CD4-positive, alpha-beta memory T cell (primary cell): ENCODE measurements at regions not wholly inside any gene's neighbourhood (a gene's known extent, or its start where the extent isn't known, plus 50 kb on each side); places are given as distances from the start of the nearest gene placed in this dataset.

Experiments used
- CTCF ChIA-PET: fragments of 350-600 bp; sonication (Branson Sonifier 250); formaldehyde crosslinking; loops from one replicate; lab custom pipeline; 2021; ENCODE audit warnings: inconsistent platforms; ENCODE audit not compliant: partially characterized antibody; lab: Charles Lee
- POLR2A ChIA-PET: fragments of 350-600 bp; sonication (Branson Sonifier 250); formaldehyde crosslinking; loops from one replicate; lab custom pipeline; 2021; ENCODE audit not compliant: partially characterized antibody; lab: Charles Lee
- DNase-seq, 5 donors: peaks; one replicate each; pipeline versions ENCODE4 v3.0.0 to v3.0.0-alpha.2; 2020 to 2022; ENCODE audit warnings: mixed read lengths in 1 of 5
- H3K27ac ChIP-seq: one replicate; pipeline ENCODE4 v1.7.0; 2013; ENCODE audit warnings: low read depth, low read length
- H3K27me3 ChIP-seq: 2 replicates; pipeline ENCODE4 v1.7.0; 2013; ENCODE audit warnings: mild to moderate bottlenecking, low read length, moderate library complexity; ENCODE audit not compliant: insufficient read depth
- H3K36me3 ChIP-seq: 2 replicates; pipeline ENCODE4 v1.7.0; 2013; ENCODE audit warnings: mild to moderate bottlenecking, low read length, moderate library complexity; ENCODE audit not compliant: insufficient read depth
- H3K4me1 ChIP-seq: 2 replicates; pipeline ENCODE4 v1.7.0; 2013; ENCODE audit warnings: mild to moderate bottlenecking, low read length, moderate library complexity; ENCODE audit not compliant: insufficient read depth
- H3K4me3 ChIP-seq, 2 donors: one replicate each; pipeline ENCODE4 v1.7.0; 2013; ENCODE audit warnings: low read length in 2 of 2, mild to moderate bottlenecking in 1 of 2
- H3K9me3 ChIP-seq, 2 donors: one replicate each; pipeline ENCODE4 v1.7.0; 2013; ENCODE audit warnings: low read length in 2 of 2, control low read depth in 1 of 2; ENCODE audit not compliant: control insufficient read depth in 1 of 2
- H3K27ac Mint-ChIP-seq, 7 donors: one replicate each; pipeline ENCODE4 v1.8.0; 2020 to 2021; ENCODE audit warnings: mixed read lengths in 7 of 7, mild to moderate bottlenecking in 6 of 7, inconsistent platforms in 3 of 7, moderate library complexity in 3 of 7
- H3K27me3 Mint-ChIP-seq, 2 donors: one replicate each; pipeline ENCODE4 v1.8.0; 2020 to 2021; ENCODE audit warnings: mixed read lengths in 2 of 2
- H3K36me3 Mint-ChIP-seq, 2 donors: one replicate each; pipeline ENCODE4 v1.8.0; 2020 to 2021; ENCODE audit warnings: mixed read lengths in 2 of 2, inconsistent platforms in 1 of 2, mild to moderate bottlenecking in 1 of 2
- H3K4me1 Mint-ChIP-seq, 4 donors: one replicate each; pipeline ENCODE4 v1.8.0; 2020 to 2021; ENCODE audit warnings: mixed read lengths in 4 of 4, mild to moderate bottlenecking in 1 of 4
- H3K4me3 Mint-ChIP-seq, 8 donors: one replicate each; pipeline ENCODE4 v1.8.0; 2020 to 2021; ENCODE audit warnings: mixed read lengths in 8 of 8, mild to moderate bottlenecking in 7 of 8, moderate library complexity in 6 of 8, inconsistent platforms in 3 of 8
- H3K9me3 Mint-ChIP-seq, 8 donors: one replicate each; pipeline ENCODE4 v1.8.0; 2020 to 2021; ENCODE audit warnings: mixed read lengths in 8 of 8, mild to moderate bottlenecking in 5 of 8, inconsistent platforms in 3 of 8, moderate library complexity in 1 of 8
- intact Hi-C: fragments of 100-400 bp; cut with micrococcal nuclease; formaldehyde crosslinking; loops from one replicate; pipeline ENCODE4 v1.15.1; 2023

DNA sequence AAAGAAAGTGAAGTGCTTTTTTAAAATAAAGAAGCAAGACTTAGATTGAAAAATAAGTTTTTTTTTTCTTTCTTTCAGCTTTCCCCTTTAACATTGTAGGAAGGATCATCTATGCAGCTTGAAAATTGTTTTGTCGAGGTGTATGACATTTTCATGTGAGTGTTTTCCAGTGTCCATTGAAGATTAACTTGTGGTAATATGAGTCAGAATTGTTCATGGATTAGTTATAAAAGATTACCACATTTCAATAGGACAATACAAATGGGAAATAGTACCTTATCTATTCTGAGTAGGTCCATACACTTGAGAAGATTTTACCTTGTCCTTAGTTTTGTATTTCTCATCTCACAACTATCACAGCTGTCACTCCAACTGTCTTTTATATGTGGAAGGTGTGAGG is 1234.7 kb downstream of the NSUN3 start:
- H3K4me3 ChIP-seq, result no peak overlapping the region
- H3K36me3 ChIP-seq, result no peaks in the 10 kb centered on the region
- intact Hi-C loops, result no loop called here
- H3K9me3 ChIP-seq, result no peaks in the 10 kb centered on the region
- no peaks in the 10 kb centered on the region for H3K4me1 Mint-ChIP-seq
- no peak overlapping the region for H3K4me3 Mint-ChIP-seq
- no peak overlapping the region for H3K27ac ChIP-seq
- no peak for DNase-seq
- H3K36me3 Mint-ChIP-seq, result no peaks in the 10 kb centered on the region
- no peaks in the 10 kb centered on the region for H3K27me3 Mint-ChIP-seq
- ChIA-PET CTCF (no interaction called here), POLR2A (no interaction called here)
- no peaks in the 10 kb centered on the region for H3K4me1 ChIP-seq
- H3K9me3 Mint-ChIP-seq, result peaks cover 0 to 8% (median 6%) of the 10 kb centered on the region in 8 donors
- no peaks in the 10 kb centered on the region for H3K27me3 ChIP-seq
- no peak overlapping the region for H3K27ac Mint-ChIP-seq

DNA sequence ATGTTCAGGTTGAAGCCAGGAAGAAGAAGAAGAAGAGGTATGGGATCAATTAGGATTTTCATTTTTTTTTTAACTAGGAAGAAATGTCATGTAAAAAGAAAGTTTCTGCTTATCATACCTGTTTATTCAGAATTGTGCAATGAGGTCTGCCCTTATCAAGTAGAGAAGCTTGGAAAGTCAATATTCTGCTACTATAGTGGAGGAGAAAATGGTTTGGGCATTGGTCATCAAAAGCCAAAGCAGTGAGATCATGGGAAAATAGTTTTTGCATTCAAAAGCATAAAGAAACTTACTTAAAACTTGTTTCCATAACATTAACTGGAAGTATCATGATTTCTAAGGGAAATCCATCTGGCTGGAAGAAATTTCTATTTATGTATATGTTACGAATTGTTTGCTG is 1239.2 kb downstream of the NSUN3 start:
- Histone ChIP-seq H3K9me3 (no peaks in the 10 kb centered on the region), H3K27ac (no peak overlapping the region), H3K36me3 (no peaks in the 10 kb centered on the region), H3K27me3 (no peaks in the 10 kb centered on the region), H3K4me1 (no peaks in the 10 kb centered on the region), H3K4me3 (no peak overlapping the region)
- H3K9me3 Mint-ChIP-seq, result peaks cover 0 to 4% (median 2%) of the 10 kb centered on the region in 8 donors
- H3K27ac Mint-ChIP-seq, result no peak overlapping the region
- H3K4me1 Mint-ChIP-seq, result no peaks in the 10 kb centered on the region
- H3K27me3 Mint-ChIP-seq, result no peaks in the 10 kb centered on the region
- DNase-seq, result no peak
- H3K4me3 Mint-ChIP-seq, result no peak overlapping the region
- ChIA-PET POLR2A (no interaction called here), CTCF (no interaction called here)
- intact Hi-C loops, result no loop called here
- H3K36me3 Mint-ChIP-seq, result no peaks in the 10 kb centered on the region

DNA sequence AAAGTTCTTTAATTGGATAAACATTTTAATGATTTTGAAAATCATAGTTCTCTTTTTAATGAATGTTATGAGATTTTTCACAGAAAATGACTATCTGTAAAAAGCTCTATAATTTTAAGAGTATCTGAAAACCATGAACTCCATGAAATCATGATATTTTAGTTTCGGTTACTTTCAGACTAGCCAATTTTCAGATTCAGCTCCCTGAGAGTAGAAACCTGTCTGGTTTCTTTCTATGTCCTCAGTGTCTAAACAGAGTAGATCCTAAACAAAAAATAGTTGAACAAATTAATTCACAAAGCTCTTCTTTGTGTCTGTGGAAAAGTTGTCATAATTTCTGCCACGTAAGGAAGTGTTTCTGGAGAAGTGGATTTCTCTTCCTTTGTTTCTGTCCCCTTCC is 1247.7 kb downstream of the NSUN3 start:
- Histone ChIP-seq H3K4me3 (no peak overlapping the region), H3K27ac (no peak overlapping the region), H3K4me1 (no peaks in the 10 kb centered on the region), H3K36me3 (no peaks in the 10 kb centered on the region), H3K27me3 (no peaks in the 10 kb centered on the region), H3K9me3 (no peaks in the 10 kb centered on the region)
- no peak for DNase-seq
- H3K27ac Mint-ChIP-seq, result no peak overlapping the region
- H3K9me3 Mint-ChIP-seq, result peaks cover 2 to 19% (median 6%) of the 10 kb centered on the region in 8 donors
- no peaks in the 10 kb centered on the region for H3K27me3 Mint-ChIP-seq
- H3K4me1 Mint-ChIP-seq, result no peaks in the 10 kb centered on the region
- no peak overlapping the region for H3K4me3 Mint-ChIP-seq
- ChIA-PET CTCF (no interaction called here), POLR2A (no interaction called here)
- no peaks in the 10 kb centered on the region for H3K36me3 Mint-ChIP-seq
- intact Hi-C loops, result no loop called here

DNA sequence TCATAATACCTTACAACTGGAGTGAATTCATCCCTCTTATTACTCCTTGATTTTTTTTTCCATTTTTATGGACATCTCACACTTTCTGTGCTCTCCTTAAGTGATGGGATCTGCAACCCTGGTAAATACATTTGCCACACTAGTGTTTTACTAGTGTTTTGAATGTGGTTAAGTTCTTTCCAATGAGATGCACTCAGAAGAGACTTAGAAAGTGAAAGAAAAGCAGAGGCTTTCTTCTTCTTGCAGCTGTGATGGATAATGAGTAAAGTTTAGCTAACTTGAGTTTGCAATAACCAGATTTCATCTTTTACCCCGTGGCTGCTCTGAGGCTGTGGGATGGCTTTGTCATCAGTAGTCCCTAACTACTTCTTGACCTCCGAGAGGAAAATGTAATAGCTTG is 1248.4 kb downstream of the NSUN3 start:
- no peak overlapping the region for H3K27ac Mint-ChIP-seq
- no peak overlapping the region for H3K27ac ChIP-seq

DNA sequence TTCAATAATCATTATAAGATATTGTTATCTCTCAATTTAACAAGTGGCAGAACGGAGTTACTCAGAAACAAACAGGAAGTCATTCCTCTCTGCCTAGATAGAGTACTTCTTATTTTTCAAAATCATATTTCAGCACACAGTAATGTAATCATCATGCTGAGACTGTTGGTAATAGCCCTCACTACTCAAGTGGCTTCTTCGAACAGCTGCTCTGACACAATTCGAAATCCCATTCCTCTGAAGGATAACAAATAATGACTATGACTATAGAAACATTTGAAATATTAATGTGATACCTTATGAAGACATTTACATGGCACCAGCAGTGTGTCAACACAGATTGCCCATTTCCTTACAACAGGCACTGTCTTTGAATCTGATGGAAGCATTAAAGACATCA is 1249.8 kb downstream of the NSUN3 start:
- no peak for DNase-seq
- no peaks in the 10 kb centered on the region for H3K27me3 ChIP-seq
- no peak overlapping the region for H3K4me3 ChIP-seq
- Mint-ChIP-seq H3K27me3 (no peaks in the 10 kb centered on the region), H3K36me3 (no peaks in the 10 kb centered on the region), H3K9me3 (peaks cover 2 to 19% (median 5%) of the 10 kb centered on the region in 8 donors), H3K27ac (no peak overlapping the region), H3K4me3 (no peak overlapping the region), H3K4me1 (no peaks in the 10 kb centered on the region)
- H3K27ac ChIP-seq, result no peak overlapping the region
- POLR2A ChIA-PET, result no interaction called here
- H3K9me3 ChIP-seq, result no peaks in the 10 kb centered on the region
- CTCF ChIA-PET, result no interaction called here
- H3K36me3 ChIP-seq, result no peaks in the 10 kb centered on the region
- no peaks in the 10 kb centered on the region for H3K4me1 ChIP-seq
- intact Hi-C loops, result no loop called here

More for the DNA sequence above, 1248.4 kb downstream of the NSUN3 start:
- ChIA-PET CTCF (no interaction called here), POLR2A (no interaction called here)
- Histone ChIP-seq H3K27me3 (no peaks in the 10 kb centered on the region), H3K4me3 (no peak overlapping the region), H3K9me3 (no peaks in the 10 kb centered on the region), H3K36me3 (no peaks in the 10 kb centered on the region), H3K4me1 (no peaks in the 10 kb centered on the region)
- Mint-ChIP-seq H3K4me3 (no peak overlapping the region), H3K36me3 (no peaks in the 10 kb centered on the region), H3K9me3 (peaks cover 2 to 19% (median 6%) of the 10 kb centered on the region in 8 donors), H3K4me1 (no peaks in the 10 kb centered on the region), H3K27me3 (no peaks in the 10 kb centered on the region)
- DNase-seq, result no peak
- intact Hi-C loops, result no loop called here

DNA sequence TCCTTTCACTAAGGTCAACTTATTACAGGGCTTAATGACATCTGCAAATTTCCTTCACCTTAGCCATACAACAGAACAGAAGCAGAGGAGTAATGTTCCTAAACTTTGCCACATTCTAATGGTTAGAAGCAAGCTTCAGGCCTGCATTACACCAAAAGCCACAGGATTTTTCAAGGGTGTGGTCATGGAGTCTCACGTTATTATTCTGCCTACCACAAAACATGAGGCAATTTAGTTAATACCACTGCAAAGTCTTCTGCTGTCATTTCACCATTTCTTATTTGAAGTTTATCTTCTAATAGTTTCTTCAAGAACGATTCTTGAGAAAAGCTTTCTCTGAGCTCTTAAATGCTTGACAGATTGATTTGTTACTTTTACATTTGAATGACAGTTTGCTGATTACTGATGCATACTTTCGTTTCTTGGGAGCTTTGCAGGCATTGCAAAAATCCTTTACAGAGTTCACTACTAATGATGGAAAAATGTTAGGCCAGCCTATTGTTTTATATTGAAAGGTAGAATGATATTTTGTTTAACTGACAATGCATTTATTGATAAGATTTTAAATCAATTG is 1257.1 kb downstream of the NSUN3 start:
- Mint-ChIP-seq H3K9me3 (peaks cover 0 to 11% (median 3%) of the 10 kb centered on the region in 8 donors), H3K36me3 (no peaks in the 10 kb centered on the region), H3K4me1 (no peaks in the 10 kb centered on the region), H3K27ac (no peak overlapping the region), H3K4me3 (no peak overlapping the region), H3K27me3 (no peaks in the 10 kb centered on the region)
- H3K36me3 ChIP-seq, result no peaks in the 10 kb centered on the region
- POLR2A ChIA-PET, result no interaction called here
- CTCF ChIA-PET, result no interaction called here
- no peak overlapping the region for H3K4me3 ChIP-seq
- intact Hi-C loops, result no loop called here
- H3K9me3 ChIP-seq, result no peaks in the 10 kb centered on the region
- no peak overlapping the region for H3K27ac ChIP-seq
- H3K27me3 ChIP-seq, result no peaks in the 10 kb centered on the region
- no peak for DNase-seq
- H3K4me1 ChIP-seq, result no peaks in the 10 kb centered on the region

DNA sequence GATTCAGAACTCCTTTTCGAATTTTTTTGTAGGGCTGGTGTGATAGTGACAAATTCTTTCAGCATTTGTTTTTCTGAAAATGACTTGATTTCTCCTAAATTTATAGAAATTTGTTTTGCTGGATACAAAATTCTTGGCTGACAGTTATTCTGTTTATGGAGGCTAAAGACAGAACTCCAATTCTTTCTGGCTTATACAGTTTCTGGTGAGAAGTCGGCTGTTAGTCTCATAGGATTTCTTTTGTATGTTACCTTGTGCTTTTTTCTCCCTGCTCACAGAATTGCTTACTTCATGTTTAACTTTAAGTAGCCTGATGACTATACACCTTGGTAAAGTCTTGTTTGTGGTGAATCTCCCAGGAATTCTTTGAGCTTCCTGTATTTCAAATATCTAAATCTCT is 1264.6 kb downstream of the NSUN3 start:
- intact Hi-C loops, result no loop called here
- ChIA-PET CTCF (no interaction called here), POLR2A (no interaction called here)
- Mint-ChIP-seq H3K4me3 (no peak overlapping the region), H3K27me3 (no peaks in the 10 kb centered on the region), H3K27ac (no peak overlapping the region), H3K4me1 (no peaks in the 10 kb centered on the region), H3K9me3 (peaks cover 0 to 20% (median 2%) of the 10 kb centered on the region in 8 donors), H3K36me3 (no peaks in the 10 kb centered on the region)
- Histone ChIP-seq H3K36me3 (no peaks in the 10 kb centered on the region), H3K27me3 (no peaks in the 10 kb centered on the region), H3K4me1 (no peaks in the 10 kb centered on the region), H3K4me3 (no peak overlapping the region), H3K9me3 (no peaks in the 10 kb centered on the region), H3K27ac (no peak overlapping the region)
- no peak for DNase-seq

DNA sequence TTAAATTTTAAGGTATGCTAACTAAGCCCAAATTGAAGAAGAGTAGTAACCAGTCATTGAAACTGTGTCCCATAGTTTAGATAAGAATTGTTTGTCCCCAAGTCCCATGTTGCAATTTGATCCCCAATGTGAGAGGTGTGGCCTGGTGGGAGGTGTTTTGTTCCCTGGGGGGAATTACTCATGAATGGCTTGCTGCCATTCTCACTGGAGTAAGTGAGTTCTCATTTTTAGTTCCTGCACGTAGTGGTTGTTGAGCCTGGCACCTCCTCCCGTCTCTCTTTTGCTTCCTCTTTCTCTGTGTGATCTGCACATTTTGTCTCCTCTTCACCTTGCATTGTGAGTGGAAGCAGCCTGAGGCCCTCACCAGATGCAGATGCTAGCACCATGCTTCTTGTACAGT is 1271.0 kb downstream of the NSUN3 start:
- ChIA-PET CTCF (no interaction called here), POLR2A (no interaction called here)
- Mint-ChIP-seq H3K4me3 (no peak overlapping the region), H3K9me3 (peaks cover 2 to 11% (median 6%) of the 10 kb centered on the region in 8 donors), H3K4me1 (no peaks in the 10 kb centered on the region), H3K27ac (no peak overlapping the region), H3K27me3 (no peaks in the 10 kb centered on the region), H3K36me3 (no peaks in the 10 kb centered on the region)
- no peaks in the 10 kb centered on the region for H3K4me1 ChIP-seq
- no peaks in the 10 kb centered on the region for H3K36me3 ChIP-seq
- intact Hi-C loops, result no loop called here
- H3K27me3 ChIP-seq, result no peaks in the 10 kb centered on the region
- H3K27ac ChIP-seq, result no peak overlapping the region
- DNase-seq, result no peak
- H3K4me3 ChIP-seq, result no peak overlapping the region
- no peaks in the 10 kb centered on the region for H3K9me3 ChIP-seq
